ENCODE measurements at regions not wholly inside any gene's neighbourhood (a gene's known extent, or its start where the extent isn't known, plus 50 kb on each side); places are given as distances from the start of the nearest gene placed in this dataset.

DNA sequence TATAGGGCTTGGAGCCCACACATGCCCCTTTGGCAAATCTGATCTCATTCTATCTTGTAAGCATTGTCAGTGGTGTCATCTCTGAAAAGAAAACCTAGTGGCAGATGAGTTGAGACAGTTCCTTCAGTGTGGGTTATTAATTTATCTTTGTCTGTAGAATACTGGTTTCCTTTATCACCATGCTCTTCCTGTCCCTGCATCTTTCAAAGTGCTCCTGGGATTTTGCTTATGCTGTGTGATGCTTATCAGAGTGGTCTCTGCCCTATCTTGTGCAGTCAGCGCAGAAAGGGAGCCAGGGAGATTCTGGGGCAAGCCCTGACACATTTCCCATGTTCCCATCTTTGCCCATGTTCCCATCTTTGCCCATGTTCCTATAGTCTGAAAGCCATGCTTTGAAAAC is 402.9 kb downstream of the RWDD3 start:
- TF ChIP-seq POLR2A (IDR thresholded peaks at IDR 0.05): no peak
- TF ChIP-seq, protein P1, sequence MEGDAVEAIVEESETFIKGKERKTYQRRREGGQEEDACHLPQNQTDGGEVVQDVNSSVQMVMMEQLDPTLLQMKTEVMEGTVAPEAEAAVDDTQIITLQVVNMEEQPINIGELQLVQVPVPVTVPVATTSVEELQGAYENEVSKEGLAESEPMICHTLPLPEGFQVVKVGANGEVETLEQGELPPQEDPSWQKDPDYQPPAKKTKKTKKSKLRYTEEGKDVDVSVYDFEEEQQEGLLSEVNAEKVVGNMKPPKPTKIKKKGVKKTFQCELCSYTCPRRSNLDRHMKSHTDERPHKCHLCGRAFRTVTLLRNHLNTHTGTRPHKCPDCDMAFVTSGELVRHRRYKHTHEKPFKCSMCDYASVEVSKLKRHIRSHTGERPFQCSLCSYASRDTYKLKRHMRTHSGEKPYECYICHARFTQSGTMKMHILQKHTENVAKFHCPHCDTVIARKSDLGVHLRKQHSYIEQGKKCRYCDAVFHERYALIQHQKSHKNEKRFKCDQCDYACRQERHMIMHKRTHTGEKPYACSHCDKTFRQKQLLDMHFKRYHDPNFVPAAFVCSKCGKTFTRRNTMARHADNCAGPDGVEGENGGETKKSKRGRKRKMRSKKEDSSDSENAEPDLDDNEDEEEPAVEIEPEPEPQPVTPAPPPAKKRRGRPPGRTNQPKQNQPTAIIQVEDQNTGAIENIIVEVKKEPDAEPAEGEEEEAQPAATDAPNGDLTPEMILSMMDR (IDR thresholded peaks at IDR 0.05): no peak
